IMR-90 (cell line): ENCODE measurements at regions not wholly inside any gene's neighbourhood (a gene's known extent, or its start where the extent isn't known, plus 50 kb on each side); places are given as distances from the start of the nearest gene placed in this dataset.

Experiments
- BHLHE40 ChIP-seq: fragments of 150-350 bp; IDR thresholded peaks from 2 replicates; pipeline ENCODE4 v1.6.1; 2016; ENCODE audit warnings: mild to moderate bottlenecking, low read depth, low read length
- CEBPB ChIP-seq: IDR thresholded peaks from 2 replicates; pipeline ENCODE4 v1.6.1; 2012; ENCODE audit warnings: low read depth, low read length, improper control_type of control experiment
- CTCF ChIP-seq: conservative IDR thresholded peaks from 2 replicates; pipeline ENCODE4 v1.5.1; 2012; ENCODE audit warnings: mild to moderate bottlenecking, low read depth, low read length, improper control_type of control experiment
- ELK1 ChIP-seq: fragments of 150-350 bp; IDR thresholded peaks from 2 replicates; pipeline ENCODE4 v1.6.1; 2016; ENCODE audit warnings: low read depth, mild to moderate bottlenecking, low read length, moderate library complexity, borderline replicate concordance
- FOS ChIP-seq: fragments of 150-350 bp; IDR thresholded peaks from 2 replicates; pipeline ENCODE4 v1.6.1; 2016; ENCODE audit warnings: low read depth, low read length
- MAZ ChIP-seq: IDR thresholded peaks from 2 replicates; pipeline ENCODE4 v1.6.1; 2012; ENCODE audit warnings: low read depth, mild to moderate bottlenecking, low read length, improper control_type of control experiment, moderate library complexity, borderline replicate concordance
- POLR2A ChIP-seq: IDR thresholded peaks from 2 replicates; pipeline ENCODE4 v1.6.1; 2012; ENCODE audit warnings: mild to moderate bottlenecking, low read depth, low read length
- RAD21 ChIP-seq: IDR thresholded peaks from 2 replicates; pipeline ENCODE4 v1.6.1; 2012; ENCODE audit warnings: low read length, improper control_type of control experiment
- RCOR1 ChIP-seq: IDR thresholded peaks from 2 replicates; pipeline ENCODE4 v1.6.1; 2012; ENCODE audit warnings: mild to moderate bottlenecking, low read length, improper control_type of control experiment; ENCODE audit not compliant: insufficient replicate concordance
- RFX5 ChIP-seq: IDR thresholded peaks from 2 replicates; pipeline ENCODE4 v1.8.0; 2012; ENCODE audit warnings: low read depth, mild to moderate bottlenecking, low read length, moderate library complexity
- SMC3 ChIP-seq: fragments of 150-350 bp; IDR thresholded peaks from 2 replicates; pipeline ENCODE4 v1.6.1; 2016; ENCODE audit warnings: low read depth, mild to moderate bottlenecking, antibody characterized with exemption, low read length, moderate library complexity
- TF ChIP-seq, protein P1 (sequence below): fragments of 150-350 bp; IDR thresholded peaks from 2 replicates; pipeline ENCODE4 v1.6.1; 2017; ENCODE audit warnings: mild to moderate bottlenecking, antibody characterized with exemption, low read length, low read depth

DNA sequence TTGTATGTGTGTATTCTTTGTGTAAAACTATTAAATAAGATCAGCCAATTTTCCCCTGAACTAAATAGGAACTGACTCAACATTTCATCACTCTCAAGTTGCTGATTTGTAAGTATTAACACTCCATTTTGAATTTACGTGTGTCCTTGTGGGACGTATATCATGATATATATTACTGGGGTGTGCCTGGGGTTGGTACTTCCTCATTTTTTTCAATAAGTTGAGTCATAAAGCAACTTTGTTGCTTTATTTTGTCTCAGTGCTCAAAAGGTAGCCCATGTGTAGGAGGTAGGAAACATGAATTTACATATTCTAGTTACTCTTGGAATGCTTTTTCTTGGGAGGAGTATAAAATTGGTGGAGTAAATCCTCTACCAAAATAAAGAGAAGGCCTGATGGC, 193.9 kb upstream of the RAG2 start:
- no peak for TF ChIP-seq RAD21
- TF ChIP-seq CTCF, result no peak
- TF ChIP-seq SMC3, result no peak
- TF ChIP-seq BHLHE40, result no peak
- TF ChIP-seq FOS, result no peak
- TF ChIP-seq POLR2A, result no peak
- TF ChIP-seq, protein P1, sequence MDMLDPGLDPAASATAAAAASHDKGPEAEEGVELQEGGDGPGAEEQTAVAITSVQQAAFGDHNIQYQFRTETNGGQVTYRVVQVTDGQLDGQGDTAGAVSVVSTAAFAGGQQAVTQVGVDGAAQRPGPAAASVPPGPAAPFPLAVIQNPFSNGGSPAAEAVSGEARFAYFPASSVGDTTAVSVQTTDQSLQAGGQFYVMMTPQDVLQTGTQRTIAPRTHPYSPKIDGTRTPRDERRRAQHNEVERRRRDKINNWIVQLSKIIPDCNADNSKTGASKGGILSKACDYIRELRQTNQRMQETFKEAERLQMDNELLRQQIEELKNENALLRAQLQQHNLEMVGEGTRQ, result no peak
- no peak for TF ChIP-seq RFX5
- TF ChIP-seq RCOR1, result no peak
- no peak for TF ChIP-seq CEBPB
- TF ChIP-seq MAZ, result no peak
- no peak for TF ChIP-seq ELK1
